ENCODE measurements at regions not wholly inside any gene's neighbourhood (a gene's known extent, or its start where the extent isn't known, plus 50 kb on each side); places are given as distances from the start of the nearest gene placed in this dataset.

- FAIRE-seq = no peak
- no peak overlapping the region for H3K27ac ChIP-seq (ENCODE audit: low read depth, low read length)
Measured at GRCh38 chr13:102951808-102952207, 106.0 kb downstream of the ERCC5 start.

More at GRCh38 chr13:102951808-102952207, 106.0 kb downstream of the ERCC5 start:
- Histone ChIP-seq H3K9me3 (ENCODE audit: insufficient read depth in 2 of 2, low read depth in 1 of 2, low read length in 1 of 2) (no peaks in the 10 kb centered on the region), H3K14ac (ENCODE audit: insufficient read length) (no peak overlapping the region), H3K4me1 (replicated peaks in 1 of 4; ENCODE audit: control insufficient read depth in 3 of 4, insufficient read depth in 4 of 4, low read length in 3 of 4) (no peaks in the 10 kb centered on the region), H2BK5ac (ENCODE audit: low read depth, low read length) (no peak overlapping the region), H4K20me1 (replicated peaks in 1 of 2; ENCODE audit: control insufficient read depth in 1 of 2, insufficient read depth in 2 of 2, low read length in 2 of 2) (no peaks in the 10 kb centered on the region), H2AK5ac (ENCODE audit: low read depth, low read length) (no peak overlapping the region), H3K23ac (ENCODE audit: insufficient read length) (no peak overlapping the region), H3K18ac (ENCODE audit: extremely low read depth, low read length) (no peak overlapping the region), H3K9ac (replicated peaks in 1 of 4; ENCODE audit: extremely low read depth in 1 of 4, low read depth in 3 of 4, low read length in 3 of 4) (no peak overlapping the region), H2BK15ac (ENCODE audit: low read length) (no peak overlapping the region), H4K5ac (ENCODE audit: insufficient read length, low read depth, low read length) (no peak overlapping the region), H3K4me2 (ENCODE audit: insufficient read depth in 1 of 2, low read depth in 2 of 2, low read length in 2 of 2) (no peak overlapping the region), H3K36me3 (ENCODE audit: control insufficient read depth in 2 of 4, insufficient read depth in 4 of 4, low read length in 3 of 4) (no peaks in the 10 kb centered on the region), H2BK20ac (ENCODE audit: low read length) (no peak overlapping the region), H3K23me2 (ENCODE audit: low read depth, low read length) (no peaks in the 10 kb centered on the region; the same call in 1 of the 2 replicates), H4K91ac (replicated peaks; ENCODE audit: insufficient read length, low read length) (no peak overlapping the region), H3K27me3 (replicated peaks in 1 of 4; ENCODE audit: control insufficient read depth in 3 of 4, extremely low read depth in 1 of 4, insufficient read depth in 3 of 4, low read length in 3 of 4) (no peaks in the 10 kb centered on the region), H3K4ac (replicated peaks; ENCODE audit: insufficient read length, low read depth, low read length) (no peak overlapping the region), H2BK12ac (ENCODE audit: low read depth, low read length) (no peak overlapping the region), H3K4me3 (ENCODE audit: extremely low read depth in 1 of 4, insufficient read depth in 2 of 4, low read depth in 3 of 4, low read length in 4 of 4) (no peak overlapping the region), H4K8ac (ENCODE audit: extremely low read depth, insufficient read depth, low read length) (no peak overlapping the region), H2BK120ac (replicated peaks; ENCODE audit: low read depth, low read length) (no peak overlapping the region), H3K79me1 (ENCODE audit: low read depth, low read length) (no peaks in the 10 kb centered on the region), H2AFZ (ENCODE audit: low read length) (0 out of 2 replicates have a peak overlapping the region, but pooled peaks have one; percentile 51), H3K56ac (replicated peaks; ENCODE audit: insufficient read length, low read depth, low read length) (no peak overlapping the region), H3K79me2 (ENCODE audit: control insufficient read depth in 1 of 2, insufficient read depth in 2 of 2, low read length in 2 of 2) (no peaks in the 10 kb centered on the region)
- CTCF ChIA-PET (ENCODE audit: partially characterized antibody) = interaction anchor here (0.9 kb wide), 1 partner anchor 49 kb away, joined by 3 read pairs; no protein-coding TSS in a partner anchor
- POLR2A ChIA-PET (ENCODE audit: partially characterized antibody) = no interaction called here
- TF ChIP-seq ATF2 (IDR thresholded peaks at IDR 0.05; ENCODE audit: low read length) (no peak), TEAD4 (IDR thresholded peaks at IDR 0.05; ENCODE audit: low read depth, low read length) (no peak), CHD2 (IDR thresholded peaks at IDR 0.05; ENCODE audit: low read length) (no peak), EGR1 (IDR thresholded peaks at IDR 0.05; ENCODE audit: borderline replicate concordance, low read depth, low read length) (no peak), ASH2L (IDR thresholded peaks at IDR 0.05; ENCODE audit: low read length) (no peak), PHF8 (conservative IDR thresholded peaks at IDR 0.05; ENCODE audit: low read depth, low read length) (no peak), JUN (IDR thresholded peaks at IDR 0.05; ENCODE audit: low read depth, low read length) (no peak), CBX8 (IDR thresholded peaks at IDR 0.05; ENCODE audit: borderline replicate concordance, low read depth, low read length) (no peak), E2F6 (IDR thresholded peaks at IDR 0.05) (no peak), KDM5A (IDR thresholded peaks at IDR 0.05; ENCODE audit: low read length) (no peak)
- no peak for DNase-seq (ENCODE audit: low read depth in 1 of 2, low spot score in 2 of 2)
- 79% methylated on average over 9 of the region's 9 CpGs; no CpG with 5 or more reads in 1 of the 2 experiments for WGBS, 2 experiments (ENCODE audit: extremely low coverage in 1 of 2, insufficient coverage in 1 of 2, insufficient read length in 1 of 2, insufficient replicate concordance in 2 of 2, low coverage in 1 of 2, low lambda C conversion rate in 2 of 2, missing lambda C conversion rate in 1 of 2)

All from H1 (cell line).